Ecto neural progenitor cell (in vitro differentiated cells): ENCODE measurements at regions not wholly inside any gene's neighbourhood (a gene's known extent, or its start where the extent isn't known, plus 50 kb on each side); places are given as distances from the start of the nearest gene placed in this dataset.

ENCODE experiments used
- DNase-seq: peaks from one replicate; pipeline ENCODE4 v3.0.0-alpha.2; 2018; ENCODE audit warnings: low spot score

DNA sequence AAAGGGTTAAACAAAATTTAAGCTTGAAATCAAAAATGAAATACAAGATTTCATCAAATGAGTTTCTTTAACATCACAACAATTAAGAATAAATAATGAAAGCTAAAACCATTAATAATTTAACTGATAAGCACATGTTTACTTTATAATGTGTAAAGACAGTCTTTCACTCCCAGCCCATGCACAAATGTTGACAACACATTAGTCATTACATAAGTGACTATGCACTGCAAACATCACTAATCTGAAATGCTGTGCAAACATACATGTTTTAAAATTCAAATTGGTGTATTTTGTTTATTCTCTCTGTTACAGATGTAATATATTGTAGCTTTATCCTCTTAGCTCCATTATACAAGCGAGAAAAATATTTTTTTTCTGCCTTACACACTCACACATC lies 220.6 kb upstream of the CPXCR1 start:
- DNase-seq, result no peak

DNA sequence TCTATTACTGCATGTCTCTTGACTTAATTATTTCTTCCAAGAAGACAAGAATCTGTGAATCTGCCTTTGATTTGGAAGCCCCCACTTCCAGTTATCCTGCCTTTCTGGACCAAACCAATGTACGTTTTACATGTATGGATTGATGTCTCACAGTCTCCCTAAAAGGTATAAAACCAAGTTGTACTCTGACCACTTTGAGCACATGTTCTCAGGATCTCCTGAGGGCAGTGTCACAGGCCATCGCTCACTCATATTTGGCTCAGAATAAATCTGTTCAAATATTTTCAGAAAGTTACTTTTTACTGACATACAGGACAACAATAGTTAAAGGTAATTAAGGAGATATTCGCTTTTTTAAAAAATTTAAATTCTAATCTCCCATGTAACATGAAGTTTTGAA lies 188.6 kb upstream of the CPXCR1 start:
- DNase-seq, result no peak

DNA sequence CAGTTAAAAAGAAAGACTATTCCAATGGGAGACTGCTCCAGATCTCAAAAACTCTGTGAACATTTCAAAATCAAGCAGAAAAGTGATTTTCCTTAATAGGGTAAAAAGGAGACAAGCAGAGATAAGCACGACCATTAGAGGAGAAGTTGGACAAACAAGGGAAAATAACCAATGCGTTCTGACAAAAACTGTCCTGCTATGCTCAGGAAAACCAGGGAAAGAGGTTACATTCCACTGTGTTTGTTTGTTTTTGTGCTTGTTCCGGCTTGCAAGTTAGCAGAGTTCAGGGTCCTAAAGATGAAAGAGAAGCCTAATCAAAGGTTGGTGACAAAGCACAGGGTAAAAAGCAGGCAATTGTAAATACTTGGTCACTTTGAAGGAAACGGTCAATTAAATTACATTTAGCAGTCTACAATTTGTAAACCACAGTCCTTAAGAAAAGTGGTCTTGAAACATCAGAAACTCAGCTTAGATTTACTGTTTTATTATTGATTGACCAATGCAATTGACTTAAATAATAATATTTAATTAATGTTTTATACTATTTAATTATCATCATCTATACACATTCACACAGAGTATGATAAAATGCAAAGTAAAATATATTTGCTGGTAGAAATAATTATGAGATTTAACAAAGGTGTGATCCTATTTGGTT lies 186.2 kb upstream of the CPXCR1 start:
- no peak for DNase-seq

DNA sequence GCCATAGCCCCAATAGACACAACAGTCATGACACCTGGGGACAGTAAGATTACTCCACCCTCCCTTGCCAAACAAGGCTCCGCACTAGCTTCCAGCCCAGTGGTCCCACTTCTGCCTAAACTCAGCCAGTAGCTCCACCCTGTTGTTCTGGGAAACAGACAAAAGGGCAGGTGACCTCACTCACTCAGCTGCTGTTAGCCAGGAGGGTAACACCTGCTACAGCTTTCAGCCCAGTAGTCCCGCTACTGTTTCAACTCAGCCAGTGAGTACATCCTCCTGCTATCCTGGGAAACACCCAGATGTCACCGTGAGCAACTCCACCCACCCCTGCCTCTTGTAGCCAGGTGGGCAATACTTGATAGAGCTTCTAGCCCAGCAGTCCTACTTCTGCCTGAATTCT lies 162.7 kb upstream of the CPXCR1 start:
- no peak for DNase-seq

DNA sequence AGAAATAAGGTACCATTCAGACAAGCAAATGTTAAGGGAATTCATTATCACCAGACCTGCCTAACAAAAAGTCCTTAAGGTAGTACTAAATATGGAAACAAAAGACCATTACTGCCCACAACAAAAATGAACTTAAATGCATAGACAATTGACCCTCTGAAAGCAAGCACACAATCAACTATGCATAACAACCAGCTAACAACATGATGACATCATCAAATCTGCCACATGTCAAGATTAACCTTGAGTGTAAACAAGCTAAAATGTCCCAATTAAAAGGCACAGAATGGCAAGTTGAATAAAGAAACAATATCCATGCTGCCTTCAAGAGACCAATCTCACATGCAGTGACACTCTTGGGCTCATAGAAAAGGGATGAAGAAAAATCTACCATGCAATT lies 160.7 kb upstream of the CPXCR1 start:
- no peak for DNase-seq

DNA sequence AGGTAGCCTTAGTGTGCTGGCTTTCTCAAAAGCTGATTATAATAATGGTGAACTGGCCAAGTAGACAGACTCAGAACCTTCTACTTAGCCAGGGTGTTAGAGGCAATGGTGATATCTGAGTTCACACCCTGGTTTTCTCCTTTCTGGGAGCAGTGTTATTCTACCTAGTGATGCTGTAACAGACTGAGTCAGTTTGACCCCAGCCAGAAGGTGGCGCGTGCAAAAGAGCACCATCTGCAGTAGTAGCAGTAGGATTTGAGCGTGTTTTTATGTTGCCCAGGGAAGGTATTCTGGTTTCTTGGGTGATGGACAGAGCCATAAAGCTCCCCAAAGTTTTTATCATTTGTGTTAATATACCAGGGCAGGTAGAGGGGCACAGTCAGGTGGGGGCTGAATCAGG lies 143.8 kb upstream of the CPXCR1 start:
- no peak for DNase-seq

DNA sequence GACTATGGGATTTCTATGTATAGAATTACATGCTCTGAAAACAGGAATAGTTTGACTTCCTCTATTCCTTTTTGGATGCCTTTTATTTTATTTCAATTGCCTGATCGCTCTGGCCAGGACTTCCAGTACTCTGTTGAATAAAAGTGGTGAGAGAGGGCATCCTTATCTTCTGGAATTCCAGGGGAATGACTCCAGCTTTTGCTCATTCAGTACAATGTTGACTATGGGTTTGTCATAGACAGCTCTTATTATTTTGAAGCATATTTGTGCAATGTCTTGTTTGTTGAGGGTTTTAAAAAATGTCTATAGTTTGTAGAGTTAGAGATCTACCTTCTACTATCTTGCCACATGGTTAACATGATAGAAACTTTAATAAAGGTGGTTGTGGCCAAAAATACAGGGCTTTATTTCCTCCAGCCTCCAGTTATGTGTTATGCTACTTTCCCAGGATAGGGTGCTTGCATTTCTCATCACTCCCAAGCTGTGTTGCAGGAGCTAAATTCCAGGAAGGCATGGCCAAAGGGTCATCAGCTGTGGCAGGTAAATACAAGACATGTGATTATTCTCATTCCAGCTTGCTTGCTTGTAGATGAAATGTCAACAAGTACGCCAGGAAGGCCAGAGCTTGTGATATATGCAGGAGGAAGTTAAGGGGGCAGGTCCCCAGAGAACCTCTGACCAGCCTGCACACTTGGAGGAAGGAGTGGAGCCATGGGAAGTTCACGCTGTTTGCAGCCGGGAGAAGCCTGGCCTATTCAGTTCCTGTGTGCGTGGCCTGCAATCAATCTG lies 142.4 kb upstream of the CPXCR1 start:
- DNase-seq, result no peak

DNA sequence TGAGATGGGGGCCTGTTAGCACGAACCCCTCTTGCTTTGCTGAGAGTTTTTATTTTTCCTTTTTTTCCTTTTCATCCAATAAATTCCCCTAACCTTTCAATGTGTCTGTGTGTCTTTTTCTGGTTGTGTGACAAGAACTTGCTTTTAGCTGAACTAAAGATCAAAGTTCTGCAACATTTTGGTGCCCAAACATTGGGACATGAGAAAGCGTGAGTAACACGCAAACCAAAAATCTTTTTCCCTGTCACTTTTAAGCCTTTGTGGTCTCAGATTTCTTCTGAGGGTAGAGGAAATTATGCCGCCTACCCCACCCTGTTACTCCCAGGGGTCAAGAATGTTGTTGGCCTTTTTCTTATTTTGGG lies 141.8 kb upstream of the CPXCR1 start:
- no peak for DNase-seq

DNA sequence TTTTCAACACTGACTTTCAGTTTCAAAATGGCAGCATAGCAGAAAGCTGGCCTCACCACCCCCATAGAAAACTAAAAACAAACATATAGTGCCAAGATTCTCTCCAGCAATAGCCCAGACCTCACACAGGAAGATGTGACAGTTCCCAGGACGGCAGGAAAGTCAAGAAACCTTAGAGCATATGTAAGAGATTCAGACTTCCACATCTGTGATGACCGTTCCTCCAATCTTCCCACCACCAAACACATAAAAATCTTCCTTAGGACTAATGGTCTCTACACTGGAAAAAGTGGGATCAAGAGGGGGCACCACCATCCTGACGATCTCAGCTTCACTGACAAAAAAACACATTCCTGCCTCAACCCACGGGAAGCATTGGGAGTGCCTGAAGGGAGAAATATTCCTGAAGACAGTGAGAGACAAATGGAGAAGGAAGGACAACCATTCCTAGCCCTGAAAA lies 134.1 kb upstream of the CPXCR1 start:
- peak; percentile 43 for DNase-seq

DNA sequence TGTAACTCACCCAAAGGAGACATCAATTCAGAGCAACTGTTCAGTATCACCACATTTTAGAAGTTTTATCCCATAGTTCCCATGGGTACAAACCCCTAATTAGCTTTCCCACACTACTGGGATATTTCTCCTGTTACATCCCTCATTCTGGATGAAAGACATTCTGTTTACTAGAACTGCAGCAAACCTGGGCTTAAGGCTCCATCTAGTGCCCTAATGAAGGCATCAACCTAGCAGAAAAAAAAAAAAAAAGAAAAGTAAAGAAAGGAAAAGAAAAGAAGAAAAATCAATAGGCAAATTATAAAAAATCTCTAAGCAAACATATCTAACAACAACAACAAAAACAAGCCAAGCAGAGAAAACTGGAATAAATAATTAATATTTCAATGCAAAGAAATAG lies 133.7 kb upstream of the CPXCR1 start:
- DNase-seq, result no peak

DNA sequence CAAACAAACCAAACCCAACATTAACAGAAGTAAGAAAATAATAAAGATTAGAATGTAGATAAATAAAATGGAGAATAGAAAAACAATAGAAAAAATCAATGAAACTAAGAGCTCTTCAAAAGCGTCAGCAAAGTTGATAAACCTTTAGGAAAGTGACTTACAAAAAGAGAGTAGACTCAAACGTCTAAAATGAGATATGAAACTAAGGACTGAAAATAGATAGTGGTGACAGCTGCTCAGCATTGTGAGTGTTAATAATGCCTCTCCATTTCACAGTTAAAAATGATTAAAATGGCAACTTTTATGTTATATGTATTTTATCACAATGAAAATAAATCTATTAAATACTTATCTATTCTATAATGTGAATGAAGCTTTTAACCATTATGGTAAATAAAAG lies 125.7 kb upstream of the CPXCR1 start:
- no peak for DNase-seq

DNA sequence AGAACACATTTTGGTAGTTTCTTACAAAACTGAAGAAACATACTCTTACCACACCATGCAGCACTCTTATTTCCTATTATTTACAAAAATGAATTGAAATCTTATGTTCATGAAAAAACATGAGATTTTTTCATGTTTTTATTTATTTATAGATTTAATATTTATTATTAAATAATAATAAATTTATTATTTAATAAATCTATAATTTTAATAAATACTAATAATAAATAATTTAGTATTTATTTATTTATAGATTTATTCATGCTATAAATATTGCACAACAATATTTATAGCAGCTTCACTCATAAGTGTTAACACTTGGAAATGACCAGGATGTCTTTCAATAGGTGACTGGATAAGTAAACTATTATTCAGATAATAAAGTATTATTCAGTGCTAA lies 91.6 kb upstream of the CPXCR1 start:
- no peak for DNase-seq

DNA sequence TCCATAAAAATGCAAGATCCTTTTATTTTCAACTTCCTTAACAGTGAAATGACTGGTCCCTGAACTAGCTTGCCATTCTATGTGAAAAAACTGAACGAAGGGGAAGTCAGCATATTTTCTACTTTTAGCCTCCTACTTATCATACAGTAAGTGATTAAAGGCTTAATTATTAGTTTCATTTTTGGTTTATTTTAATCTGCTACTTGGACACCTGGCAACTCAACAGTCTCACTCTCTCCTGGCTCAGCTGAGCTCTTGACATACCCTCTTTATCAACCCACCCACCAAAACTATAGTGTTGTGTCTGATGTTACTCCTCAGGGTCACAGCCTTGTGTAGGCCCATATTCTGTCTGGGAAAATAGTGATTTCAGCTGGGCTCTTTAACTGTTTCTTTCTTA lies 86.2 kb upstream of the CPXCR1 start:
- DNase-seq, result no peak

DNA sequence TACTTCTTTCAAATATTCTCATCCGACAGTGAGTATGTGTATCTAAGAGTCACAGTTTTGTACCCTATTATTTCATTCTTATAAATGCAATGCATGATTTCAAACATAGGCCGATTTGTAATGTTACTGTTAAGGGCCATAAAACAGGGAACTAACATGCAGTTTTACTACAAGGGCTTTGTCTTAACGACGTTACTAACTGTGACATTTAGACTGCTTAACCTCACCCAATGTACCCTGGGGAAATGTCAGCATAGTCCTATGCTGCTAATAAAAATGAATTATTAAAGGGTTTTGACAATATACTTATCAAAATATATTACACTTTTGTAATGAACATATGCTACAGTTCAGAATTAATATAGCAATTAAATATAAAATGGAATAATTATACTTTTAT lies 74.8 kb upstream of the CPXCR1 start:
- DNase-seq, result no peak
